ENCODE measurements at regions not wholly inside any gene's neighbourhood (a gene's known extent, or its start where the extent isn't known, plus 50 kb on each side); places are given as distances from the start of the nearest gene placed in this dataset.

DNA sequence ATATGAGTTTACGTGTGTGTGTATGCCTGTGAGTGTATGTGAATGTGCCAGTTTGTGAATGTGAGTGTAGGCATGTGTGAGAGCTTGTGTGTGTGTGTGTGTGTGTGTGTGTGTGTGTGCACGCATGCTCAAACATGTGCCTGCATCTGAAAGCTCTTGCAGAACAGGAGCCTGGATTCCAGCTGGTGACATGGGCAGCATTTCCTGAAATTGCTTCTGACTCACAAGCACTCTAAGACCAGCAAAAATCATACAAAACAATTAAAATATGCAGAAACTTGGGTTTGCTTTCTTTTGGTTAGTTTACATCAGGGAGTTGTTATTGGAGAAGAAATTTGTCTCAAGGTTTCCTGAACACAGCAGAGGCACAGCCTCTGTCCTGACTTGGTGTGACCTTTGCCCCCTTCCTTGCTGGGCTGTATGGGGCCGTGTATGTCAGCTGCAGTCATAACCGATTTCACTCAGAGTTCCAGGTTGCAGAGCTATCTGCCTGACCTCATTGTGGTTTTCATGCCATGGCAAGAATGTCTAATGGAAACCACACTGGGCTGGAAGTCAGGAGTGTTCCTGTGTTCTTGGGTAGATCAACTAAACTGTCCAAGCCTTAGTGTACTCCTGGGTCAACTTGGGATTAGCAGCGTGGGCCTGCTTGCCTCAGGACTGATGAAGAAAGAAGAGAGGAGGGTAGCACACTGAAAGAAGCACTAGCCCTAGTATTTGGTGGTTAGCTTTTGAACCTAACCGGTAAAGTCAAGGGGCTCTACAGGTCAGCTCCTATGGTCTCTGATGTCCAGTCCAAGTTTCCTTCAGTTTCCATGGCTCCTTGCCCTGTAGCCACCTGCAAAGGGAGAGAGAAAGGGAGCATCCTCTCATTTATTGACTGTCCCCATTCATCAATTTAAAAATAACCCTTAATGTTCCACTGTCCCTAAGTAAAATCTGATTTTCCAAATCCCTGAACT lies 143.7 kb downstream of the SNX19 start:
- no peaks in the 10 kb centered on the region for H3K27me3 ChIP-seq
- 50 to 54% (median 51%) methylated on average over 6 of the region's 6 CpGs for WGBS, 4 donors
- peak overlapping the region in 1 of 5 donors; percentile 58 for H3K27ac ChIP-seq
- H3K4me3 ChIP-seq: no peak overlapping the region
- intact Hi-C loops (cut with DNase I): no loop called here
- no peaks in the 10 kb centered on the region for H3K9me3 ChIP-seq (replicated peaks in 1 of 3)
- no peaks in the 10 kb centered on the region for H3K36me3 ChIP-seq (replicated peaks in 1 of 2)
- TF ChIP-seq, protein P1, sequence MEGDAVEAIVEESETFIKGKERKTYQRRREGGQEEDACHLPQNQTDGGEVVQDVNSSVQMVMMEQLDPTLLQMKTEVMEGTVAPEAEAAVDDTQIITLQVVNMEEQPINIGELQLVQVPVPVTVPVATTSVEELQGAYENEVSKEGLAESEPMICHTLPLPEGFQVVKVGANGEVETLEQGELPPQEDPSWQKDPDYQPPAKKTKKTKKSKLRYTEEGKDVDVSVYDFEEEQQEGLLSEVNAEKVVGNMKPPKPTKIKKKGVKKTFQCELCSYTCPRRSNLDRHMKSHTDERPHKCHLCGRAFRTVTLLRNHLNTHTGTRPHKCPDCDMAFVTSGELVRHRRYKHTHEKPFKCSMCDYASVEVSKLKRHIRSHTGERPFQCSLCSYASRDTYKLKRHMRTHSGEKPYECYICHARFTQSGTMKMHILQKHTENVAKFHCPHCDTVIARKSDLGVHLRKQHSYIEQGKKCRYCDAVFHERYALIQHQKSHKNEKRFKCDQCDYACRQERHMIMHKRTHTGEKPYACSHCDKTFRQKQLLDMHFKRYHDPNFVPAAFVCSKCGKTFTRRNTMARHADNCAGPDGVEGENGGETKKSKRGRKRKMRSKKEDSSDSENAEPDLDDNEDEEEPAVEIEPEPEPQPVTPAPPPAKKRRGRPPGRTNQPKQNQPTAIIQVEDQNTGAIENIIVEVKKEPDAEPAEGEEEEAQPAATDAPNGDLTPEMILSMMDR (IDR thresholded peaks at IDR 0.05): no peak
- no peak for TF ChIP-seq POLR2A (IDR thresholded peaks at IDR 0.05)
- H3K4me1 ChIP-seq (replicated peaks in 1 of 2): no peaks in the 10 kb centered on the region
- peak in 3 of 7 donors; percentile 17 to 25 (median 23) for DNase-seq

DNA sequence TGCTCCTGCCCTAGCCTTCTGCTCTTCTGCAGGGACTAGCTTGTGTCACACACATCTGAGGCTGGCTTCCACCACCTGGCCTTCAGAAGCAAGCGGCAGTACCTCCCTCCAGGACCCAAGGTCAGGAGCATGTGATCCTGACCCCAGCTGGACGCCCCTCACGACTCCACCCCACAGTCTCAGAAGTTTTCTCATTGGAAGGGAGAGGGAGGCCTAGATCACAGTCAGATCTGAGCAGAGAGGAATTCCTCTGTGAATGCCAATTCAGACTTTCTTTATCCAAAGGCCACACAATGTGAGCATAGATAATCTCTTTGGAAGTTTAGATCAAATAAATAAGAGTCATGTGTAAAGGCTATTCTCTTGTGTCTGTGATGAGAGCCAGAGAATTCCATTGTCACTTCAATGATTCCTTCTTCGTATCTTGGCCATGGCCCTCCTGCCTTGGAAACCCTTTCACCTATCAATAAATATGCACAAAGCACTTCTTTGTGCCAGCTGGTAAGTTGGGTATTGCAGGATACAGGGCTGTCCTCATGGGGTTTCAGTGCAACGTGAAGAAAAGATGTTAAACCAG lies 142.9 kb downstream of the SNX19 start:
- intact Hi-C loops (cut with DNase I): no loop called here
- no peaks in the 10 kb centered on the region for H3K9me3 ChIP-seq (replicated peaks in 1 of 3)
- H3K27ac ChIP-seq: no peak overlapping the region
- no peak overlapping the region for H3K4me3 ChIP-seq
- DNase-seq: no peak
- 61 to 77% (median 66%) methylated on average over 5 of the region's 5 CpGs for WGBS, 4 donors
- no peaks in the 10 kb centered on the region for H3K27me3 ChIP-seq
- H3K4me1 ChIP-seq (replicated peaks in 1 of 2): no peaks in the 10 kb centered on the region
- TF ChIP-seq POLR2A (IDR thresholded peaks at IDR 0.05): no peak
- TF ChIP-seq, protein P1 (IDR thresholded peaks at IDR 0.05): no peak
- no peaks in the 10 kb centered on the region for H3K36me3 ChIP-seq (replicated peaks in 1 of 2)

DNA sequence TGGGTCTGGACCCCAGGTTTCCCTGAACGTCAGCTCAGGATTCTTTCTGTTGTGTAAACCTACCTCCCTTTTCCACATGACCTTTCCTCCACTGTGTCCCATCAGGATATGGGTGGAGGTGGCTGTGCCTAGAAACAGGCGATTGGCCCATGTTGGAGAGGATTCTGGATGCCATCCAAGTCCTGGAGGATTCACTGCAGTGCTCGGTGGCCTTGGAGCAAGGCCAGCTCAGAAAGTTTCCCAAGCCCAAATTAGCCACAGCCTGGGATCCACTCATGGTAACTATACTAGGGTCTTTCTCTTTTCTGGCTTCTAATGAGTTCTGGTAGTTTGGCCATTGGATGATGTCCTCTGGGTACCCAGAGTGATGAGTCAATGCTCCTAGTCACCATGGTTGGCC lies 141.6 kb downstream of the SNX19 start:
- Histone ChIP-seq H3K36me3 (replicated peaks in 1 of 2) (no peaks in the 10 kb centered on the region), H3K4me1 (replicated peaks in 1 of 2) (no peaks in the 10 kb centered on the region), H3K4me3 (no peak overlapping the region), H3K27me3 (no peaks in the 10 kb centered on the region), H3K9me3 (replicated peaks in 1 of 3) (no peaks in the 10 kb centered on the region), H3K27ac (no peak overlapping the region)
- intact Hi-C loops (cut with DNase I): no loop called here
- peak; percentile 24 to 59 (median 44) for DNase-seq
- no peak for TF ChIP-seq POLR2A (IDR thresholded peaks at IDR 0.05)
- TF ChIP-seq, protein P1 (IDR thresholded peaks at IDR 0.05): no peak
- WGBS, 4 donors: 23 to 38% (median 25%) methylated on average over 2 to 3 of the region's 3 CpGs

DNA sequence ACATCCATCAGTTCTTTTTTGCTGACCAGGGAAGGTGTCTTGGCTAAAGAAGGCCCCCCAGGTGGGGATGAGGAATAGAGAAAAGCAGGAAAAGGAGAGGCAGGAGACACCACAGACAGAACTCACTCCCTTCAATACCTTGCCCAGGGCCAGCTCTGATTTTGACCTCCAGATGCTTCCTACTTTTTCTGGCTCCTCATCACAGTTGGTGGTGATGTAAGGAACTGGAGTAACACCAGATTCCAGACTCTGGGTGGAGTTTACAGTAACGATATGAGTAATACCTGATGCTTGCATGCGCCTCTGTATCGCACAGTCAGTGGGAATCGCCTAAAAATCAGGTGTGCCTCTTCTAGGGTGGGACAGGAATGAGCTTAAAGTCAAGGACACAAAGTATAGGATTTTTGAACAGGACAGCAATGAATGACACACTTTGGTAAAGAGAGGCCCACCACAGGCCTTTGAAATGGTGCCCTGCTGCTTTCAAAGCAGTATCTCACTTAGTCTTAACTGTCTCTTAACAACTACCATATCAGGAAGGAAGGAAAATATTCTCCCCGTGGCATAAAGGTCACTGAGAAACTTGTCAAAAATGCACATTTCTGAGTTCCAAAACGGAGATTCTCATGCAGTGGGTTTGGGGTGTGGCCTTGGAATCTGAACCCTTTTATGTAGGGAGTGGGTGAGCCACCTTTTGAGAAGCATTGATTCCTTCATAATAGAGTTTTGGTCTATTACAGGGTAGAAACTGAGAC lies 140.8 kb downstream of the SNX19 start:
- no peak for DNase-seq
- Histone ChIP-seq H3K27ac (no peak overlapping the region), H3K4me1 (replicated peaks in 1 of 2) (no peaks in the 10 kb centered on the region), H3K4me3 (no peak overlapping the region), H3K36me3 (replicated peaks in 1 of 2) (no peaks in the 10 kb centered on the region), H3K27me3 (no peaks in the 10 kb centered on the region), H3K9me3 (replicated peaks in 1 of 3) (no peaks in the 10 kb centered on the region)
- 84 to 90% (median 86%) methylated on average over 6 of the region's 6 CpGs for WGBS, 4 donors
- intact Hi-C loops (cut with DNase I): no loop called here
- no peak for TF ChIP-seq POLR2A (IDR thresholded peaks at IDR 0.05)
- TF ChIP-seq, protein P1 (IDR thresholded peaks at IDR 0.05): no peak
